GM23248 (cell line): ENCODE measurements at regions not wholly inside any gene's neighbourhood (a gene's known extent, or its start where the extent isn't known, plus 50 kb on each side); places are given as distances from the start of the nearest gene placed in this dataset.

Source experiments
- EZH2 ChIP-seq: fragments of 200-600 bp; sonication (generic); IDR thresholded peaks from 2 replicates; pipeline ENCODE4 v1.6.1; 2018; ENCODE audit warnings: antibody characterized with exemption, mild to moderate bottlenecking; ENCODE audit not compliant: insufficient read depth, poor library complexity, severe bottlenecking
- EZH2phosphoT487 ChIP-seq: fragments of 200-600 bp; sonication (generic); IDR thresholded peaks from 2 replicates; pipeline ENCODE4 v1.6.1; 2018; ENCODE audit warnings: antibody characterized with exemption, moderate library complexity, mild to moderate bottlenecking, low read depth; ENCODE audit not compliant: insufficient read depth

DNA sequence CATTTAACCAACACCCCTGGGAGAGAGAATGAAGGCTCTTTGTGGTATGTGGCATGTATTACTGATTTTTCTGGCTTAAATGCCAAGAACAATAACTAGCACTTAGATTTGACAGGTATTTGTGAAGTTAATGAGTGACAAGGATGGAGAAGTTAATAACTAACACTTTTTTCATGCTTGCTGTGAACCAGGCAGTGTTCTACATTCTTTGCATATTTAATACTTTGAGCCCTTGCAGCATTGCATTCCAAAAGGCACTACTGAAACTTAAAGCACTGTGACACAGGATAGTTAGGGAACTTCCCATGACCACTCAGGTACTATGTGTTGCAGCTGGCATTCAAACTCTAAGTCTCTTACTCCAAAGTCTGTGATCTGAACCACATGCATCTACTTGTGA is 650.6 kb downstream of the ZPLD1 start:
- TF ChIP-seq EZH2 (no peak), EZH2phosphoT487 (no peak)
